Left ventricle myocardium inferior (tissue), 1 donor: ENCODE measurements at regions not wholly inside any gene's neighbourhood (a gene's known extent, or its start where the extent isn't known, plus 50 kb on each side); places are given as distances from the start of the nearest gene placed in this dataset.

Source experiments
- DNase-seq: peaks from one replicate; pipeline ENCODE4 v3.0.0-alpha.2; 2020
- H3K27ac ChIP-seq: fragments of 200-600 bp; replicated peaks from 2 replicates; pipeline ENCODE4 v1.8.0; 2021
- H3K27me3 ChIP-seq: fragments of 200-600 bp; 2 replicates; pipeline ENCODE4 v1.8.0; 2021; ENCODE audit warnings: low read depth
- H3K36me3 ChIP-seq: fragments of 200-600 bp; 2 replicates; pipeline ENCODE4 v1.8.0; 2021
- H3K4me1 ChIP-seq: fragments of 200-600 bp; 2 replicates; pipeline ENCODE4 v1.8.0; 2021
- H3K4me3 ChIP-seq: fragments of 200-600 bp; 2 replicates; pipeline ENCODE4 v1.8.0; 2021; ENCODE audit warnings: mild to moderate bottlenecking, moderate library complexity
- H3K9me3 ChIP-seq: fragments of 200-600 bp; replicated peaks from 2 replicates; pipeline ENCODE4 v1.8.0; 2021
- intact Hi-C: fragments of 100-400 bp; cut with micrococcal nuclease; formaldehyde crosslinking; loops from one replicate; pipeline ENCODE4 v1.11.0; 2022
- TF ChIP-seq, protein P1 (sequence below): fragments of 200-600 bp; IDR thresholded peaks from 2 replicates; pipeline ENCODE4 v1.8.0; 2021; ENCODE audit warnings: antibody characterized with exemption, mild to moderate bottlenecking, borderline replicate concordance
- donor health status: DM: no; HTN: yes; CAD: no; lungs with severe emphysema.

GRCh38 chr3:194761384-194761783 is 75.7 kb downstream of the FAM43A start:
- no peak overlapping the region for H3K4me3 ChIP-seq
- no peaks in the 10 kb centered on the region for H3K9me3 ChIP-seq
- H3K4me1 ChIP-seq, result peaks cover 31% of the 10 kb centered on the region
- TF ChIP-seq, protein P1, sequence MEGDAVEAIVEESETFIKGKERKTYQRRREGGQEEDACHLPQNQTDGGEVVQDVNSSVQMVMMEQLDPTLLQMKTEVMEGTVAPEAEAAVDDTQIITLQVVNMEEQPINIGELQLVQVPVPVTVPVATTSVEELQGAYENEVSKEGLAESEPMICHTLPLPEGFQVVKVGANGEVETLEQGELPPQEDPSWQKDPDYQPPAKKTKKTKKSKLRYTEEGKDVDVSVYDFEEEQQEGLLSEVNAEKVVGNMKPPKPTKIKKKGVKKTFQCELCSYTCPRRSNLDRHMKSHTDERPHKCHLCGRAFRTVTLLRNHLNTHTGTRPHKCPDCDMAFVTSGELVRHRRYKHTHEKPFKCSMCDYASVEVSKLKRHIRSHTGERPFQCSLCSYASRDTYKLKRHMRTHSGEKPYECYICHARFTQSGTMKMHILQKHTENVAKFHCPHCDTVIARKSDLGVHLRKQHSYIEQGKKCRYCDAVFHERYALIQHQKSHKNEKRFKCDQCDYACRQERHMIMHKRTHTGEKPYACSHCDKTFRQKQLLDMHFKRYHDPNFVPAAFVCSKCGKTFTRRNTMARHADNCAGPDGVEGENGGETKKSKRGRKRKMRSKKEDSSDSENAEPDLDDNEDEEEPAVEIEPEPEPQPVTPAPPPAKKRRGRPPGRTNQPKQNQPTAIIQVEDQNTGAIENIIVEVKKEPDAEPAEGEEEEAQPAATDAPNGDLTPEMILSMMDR, result no peak
- no peaks in the 10 kb centered on the region for H3K27me3 ChIP-seq
- DNase-seq, result peak; percentile 40
- peak overlapping the region; percentile 20 for H3K27ac ChIP-seq
- intact Hi-C loops, result no loop called here
- no peaks in the 10 kb centered on the region for H3K36me3 ChIP-seq

DNA sequence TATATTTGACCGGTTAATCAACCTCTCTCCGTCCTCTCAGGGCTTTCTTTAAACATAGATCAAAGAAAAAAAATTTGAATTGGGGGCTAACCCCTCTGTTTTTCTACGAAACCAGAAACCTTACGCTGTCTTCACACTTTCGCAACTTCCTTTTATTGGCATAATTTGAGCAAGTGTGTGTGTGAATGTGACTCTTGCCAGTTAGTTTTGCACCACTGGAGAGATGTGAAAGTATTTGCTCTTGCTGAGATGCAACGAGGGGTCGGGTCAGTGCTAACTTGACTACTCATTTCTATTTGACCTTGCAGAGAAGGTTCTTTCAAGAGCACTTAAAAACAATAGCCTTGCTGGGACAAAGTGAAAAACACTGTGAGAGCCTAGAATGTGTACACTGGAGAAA is 81.2 kb downstream of the FAM43A start:
- no peak overlapping the region for H3K4me3 ChIP-seq

GRCh38 chr3:194767446-194768207 is 81.9 kb downstream of the FAM43A start:
- intact Hi-C loops, result no loop called here
- TF ChIP-seq, protein P1, result no peak
- H3K27me3 ChIP-seq, result no peaks in the 10 kb centered on the region
- no peak for DNase-seq
- no peaks in the 10 kb centered on the region for H3K9me3 ChIP-seq
- peaks cover 14% of the 10 kb centered on the region for H3K4me1 ChIP-seq
- no peak overlapping the region for H3K27ac ChIP-seq
- H3K4me3 ChIP-seq, result no peak overlapping the region
- no peaks in the 10 kb centered on the region for H3K36me3 ChIP-seq

More for the DNA sequence above, 81.2 kb downstream of the FAM43A start:
- no peak overlapping the region for H3K27ac ChIP-seq
- H3K27me3 ChIP-seq, result no peaks in the 10 kb centered on the region
- DNase-seq, result no peak
- no peaks in the 10 kb centered on the region for H3K9me3 ChIP-seq
- H3K36me3 ChIP-seq, result no peaks in the 10 kb centered on the region
- intact Hi-C loops, result no loop called here
- TF ChIP-seq, protein P1, result no peak
- peaks cover 11% of the 10 kb centered on the region for H3K4me1 ChIP-seq

GRCh38 chr3:194768586-194768985 is 82.9 kb downstream of the FAM43A start:
- TF ChIP-seq, protein P1, result no peak
- Histone ChIP-seq H3K27me3 (no peaks in the 10 kb centered on the region), H3K4me1 (peaks cover 22% of the 10 kb centered on the region), H3K36me3 (no peaks in the 10 kb centered on the region), H3K9me3 (no peaks in the 10 kb centered on the region), H3K4me3 (peak overlapping the region; percentile 64), H3K27ac (peak overlapping the region; percentile 30)
- intact Hi-C loops, result no loop called here
- DNase-seq, result no peak

DNA sequence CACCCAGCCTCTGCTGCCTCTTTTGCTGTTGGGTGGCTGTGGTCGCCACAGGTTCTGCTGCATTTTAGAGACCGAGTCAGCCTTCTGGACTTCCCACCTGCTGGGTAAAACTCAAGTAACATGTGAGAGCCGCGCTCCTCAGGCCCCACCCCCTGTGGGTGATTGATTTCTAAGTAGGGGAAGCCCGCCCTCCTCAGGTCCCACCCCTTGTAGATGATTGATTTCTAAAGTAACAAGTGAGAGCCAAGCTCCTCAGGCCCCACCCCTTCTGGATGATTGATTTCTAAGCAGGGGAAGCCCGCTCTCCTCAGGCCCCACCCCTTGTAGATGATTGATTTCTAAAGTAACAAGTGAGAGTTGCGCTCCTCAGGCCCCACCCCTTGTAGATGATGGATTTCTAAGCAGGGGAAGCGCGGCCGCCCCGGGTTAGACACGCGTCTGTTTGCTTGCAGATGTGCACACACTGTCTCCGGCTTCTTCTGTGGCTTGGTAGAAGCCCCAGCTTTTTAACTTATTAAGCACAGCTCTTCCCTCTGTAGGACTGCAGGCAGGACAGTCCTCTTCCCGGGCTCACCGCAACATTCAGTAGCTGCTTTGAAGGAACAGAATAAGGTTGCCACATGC is 83.4 kb downstream of the FAM43A start:
- intact Hi-C loops, result no loop called here
- TF ChIP-seq, protein P1, result peak; percentile 23
- Histone ChIP-seq H3K4me1 (peaks cover 28% of the 10 kb centered on the region), H3K27ac (peak overlapping the region; percentile 77), H3K36me3 (no peaks in the 10 kb centered on the region), H3K9me3 (no peaks in the 10 kb centered on the region), H3K4me3 (peak overlapping the region; percentile 64), H3K27me3 (no peaks in the 10 kb centered on the region)
- peak; percentile 92 for DNase-seq
